ENCODE measurements at regions not wholly inside any gene's neighbourhood (a gene's known extent, or its start where the extent isn't known, plus 50 kb on each side); places are given as distances from the start of the nearest gene placed in this dataset.

DNA sequence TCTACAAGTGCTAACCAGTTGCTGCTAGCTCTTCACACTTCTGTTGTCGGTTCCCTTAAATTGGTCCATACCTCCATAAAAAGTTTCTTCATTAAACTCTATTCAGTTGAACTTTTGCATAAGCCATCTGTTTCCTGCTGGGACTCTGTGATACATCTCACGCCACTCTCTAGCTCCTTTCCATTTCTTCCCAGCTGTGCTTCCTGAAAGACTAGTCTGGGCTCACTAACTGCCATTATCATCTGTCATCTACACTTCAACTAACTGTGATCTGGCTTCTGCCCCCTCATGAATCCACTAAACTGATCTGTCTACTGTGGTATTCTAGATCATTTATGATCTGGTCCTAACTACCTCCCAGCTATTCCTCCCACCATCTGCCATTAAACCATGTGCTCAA lies 78.3 kb downstream of the ELAPOR2 start (continued):
- TF ChIP-seq ZFX (IDR thresholded peaks at IDR 0.05) = no peak
- no peak for TF ChIP-seq SIN3A (IDR thresholded peaks at IDR 0.05; ENCODE audit: low read depth)
- TF ChIP-seq ZNF274 (IDR thresholded peaks at IDR 0.05; ENCODE audit: low read depth, low read length) = no peak

DNA sequence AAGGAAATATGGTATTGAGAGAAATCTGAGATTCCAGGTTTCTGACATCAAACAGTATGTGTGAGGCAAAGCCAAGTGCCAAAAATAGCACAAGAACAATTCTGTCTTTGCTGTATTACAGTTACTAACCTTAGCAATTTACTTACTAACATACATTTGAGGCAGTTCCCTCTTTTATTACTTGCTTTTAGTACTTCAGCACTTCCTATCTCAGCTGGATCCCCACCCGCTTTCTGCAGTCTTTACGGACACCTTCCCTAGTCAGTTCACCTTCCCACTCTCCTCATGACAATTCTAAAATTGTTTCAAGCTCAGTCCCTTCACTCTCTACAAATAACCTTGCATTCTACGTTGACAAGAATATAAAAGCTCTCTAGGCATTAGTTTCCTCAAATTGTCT lies 79.2 kb downstream of the ELAPOR2 start:
- RAD21 ChIA-PET (ENCODE audit: low non-redundant PET in 1 of 2, low total read pairs in 2 of 2, uncharacterized antibody in 2 of 2, unreplicated experiment in 2 of 2) = no interaction called here
- H2AFZ ChIP-seq (ENCODE audit: low read depth, low read length, poor library complexity, severe bottlenecking) = no peak overlapping the region
- H3K9me2 ChIP-seq (ENCODE audit: insufficient read depth) = no peaks in the 10 kb centered on the region
- H3K9ac ChIP-seq (ENCODE audit: low read length) = no peak overlapping the region
- H3K27ac ChIP-seq (ENCODE audit: low read depth, low read length) = no peak overlapping the region
- H3K27me3 ChIP-seq (ENCODE audit: insufficient read depth, low read length) = no peaks in the 10 kb centered on the region
- no peaks in the 10 kb centered on the region for H4K20me1 ChIP-seq (ENCODE audit: insufficient read depth)
- TF ChIP-seq, protein P1, sequence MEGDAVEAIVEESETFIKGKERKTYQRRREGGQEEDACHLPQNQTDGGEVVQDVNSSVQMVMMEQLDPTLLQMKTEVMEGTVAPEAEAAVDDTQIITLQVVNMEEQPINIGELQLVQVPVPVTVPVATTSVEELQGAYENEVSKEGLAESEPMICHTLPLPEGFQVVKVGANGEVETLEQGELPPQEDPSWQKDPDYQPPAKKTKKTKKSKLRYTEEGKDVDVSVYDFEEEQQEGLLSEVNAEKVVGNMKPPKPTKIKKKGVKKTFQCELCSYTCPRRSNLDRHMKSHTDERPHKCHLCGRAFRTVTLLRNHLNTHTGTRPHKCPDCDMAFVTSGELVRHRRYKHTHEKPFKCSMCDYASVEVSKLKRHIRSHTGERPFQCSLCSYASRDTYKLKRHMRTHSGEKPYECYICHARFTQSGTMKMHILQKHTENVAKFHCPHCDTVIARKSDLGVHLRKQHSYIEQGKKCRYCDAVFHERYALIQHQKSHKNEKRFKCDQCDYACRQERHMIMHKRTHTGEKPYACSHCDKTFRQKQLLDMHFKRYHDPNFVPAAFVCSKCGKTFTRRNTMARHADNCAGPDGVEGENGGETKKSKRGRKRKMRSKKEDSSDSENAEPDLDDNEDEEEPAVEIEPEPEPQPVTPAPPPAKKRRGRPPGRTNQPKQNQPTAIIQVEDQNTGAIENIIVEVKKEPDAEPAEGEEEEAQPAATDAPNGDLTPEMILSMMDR (IDR thresholded peaks at IDR 0.05 in 2 of 3, conservative IDR thresholded peaks at IDR 0.05 in 1 of 3; ENCODE audit: borderline replicate concordance in 1 of 3, insufficient read depth in 1 of 3, low read depth in 2 of 3, low read length in 2 of 3) = no peak
- TF ChIP-seq TCF7L2 (IDR thresholded peaks at IDR 0.05; ENCODE audit: borderline replicate concordance, extremely low read depth, insufficient read depth, insufficient read length) (no peak), SRF (IDR thresholded peaks at IDR 0.05; ENCODE audit: low read depth) (no peak), FOSL1 (IDR thresholded peaks at IDR 0.05; ENCODE audit: low read depth) (no peak), CBX3 (IDR thresholded peaks at IDR 0.05; ENCODE audit: low read depth) (no peak)
- TF ChIP-seq, protein P2, sequence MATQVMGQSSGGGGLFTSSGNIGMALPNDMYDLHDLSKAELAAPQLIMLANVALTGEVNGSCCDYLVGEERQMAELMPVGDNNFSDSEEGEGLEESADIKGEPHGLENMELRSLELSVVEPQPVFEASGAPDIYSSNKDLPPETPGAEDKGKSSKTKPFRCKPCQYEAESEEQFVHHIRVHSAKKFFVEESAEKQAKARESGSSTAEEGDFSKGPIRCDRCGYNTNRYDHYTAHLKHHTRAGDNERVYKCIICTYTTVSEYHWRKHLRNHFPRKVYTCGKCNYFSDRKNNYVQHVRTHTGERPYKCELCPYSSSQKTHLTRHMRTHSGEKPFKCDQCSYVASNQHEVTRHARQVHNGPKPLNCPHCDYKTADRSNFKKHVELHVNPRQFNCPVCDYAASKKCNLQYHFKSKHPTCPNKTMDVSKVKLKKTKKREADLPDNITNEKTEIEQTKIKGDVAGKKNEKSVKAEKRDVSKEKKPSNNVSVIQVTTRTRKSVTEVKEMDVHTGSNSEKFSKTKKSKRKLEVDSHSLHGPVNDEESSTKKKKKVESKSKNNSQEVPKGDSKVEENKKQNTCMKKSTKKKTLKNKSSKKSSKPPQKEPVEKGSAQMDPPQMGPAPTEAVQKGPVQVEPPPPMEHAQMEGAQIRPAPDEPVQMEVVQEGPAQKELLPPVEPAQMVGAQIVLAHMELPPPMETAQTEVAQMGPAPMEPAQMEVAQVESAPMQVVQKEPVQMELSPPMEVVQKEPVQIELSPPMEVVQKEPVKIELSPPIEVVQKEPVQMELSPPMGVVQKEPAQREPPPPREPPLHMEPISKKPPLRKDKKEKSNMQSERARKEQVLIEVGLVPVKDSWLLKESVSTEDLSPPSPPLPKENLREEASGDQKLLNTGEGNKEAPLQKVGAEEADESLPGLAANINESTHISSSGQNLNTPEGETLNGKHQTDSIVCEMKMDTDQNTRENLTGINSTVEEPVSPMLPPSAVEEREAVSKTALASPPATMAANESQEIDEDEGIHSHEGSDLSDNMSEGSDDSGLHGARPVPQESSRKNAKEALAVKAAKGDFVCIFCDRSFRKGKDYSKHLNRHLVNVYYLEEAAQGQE (IDR thresholded peaks at IDR 0.05; ENCODE audit: low read depth) = no peak
- TF ChIP-seq, protein P3, sequence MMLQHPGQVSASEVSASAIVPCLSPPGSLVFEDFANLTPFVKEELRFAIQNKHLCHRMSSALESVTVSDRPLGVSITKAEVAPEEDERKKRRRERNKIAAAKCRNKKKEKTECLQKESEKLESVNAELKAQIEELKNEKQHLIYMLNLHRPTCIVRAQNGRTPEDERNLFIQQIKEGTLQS (IDR thresholded peaks at IDR 0.05) = no peak
- H3K36me3 ChIP-seq (ENCODE audit: control insufficient read depth in 1 of 2, insufficient read depth in 2 of 2, low read length in 2 of 2) = no peaks in the 10 kb centered on the region
- no peak for DNase-seq (ENCODE audit: low read depth, low spot score)
- no peak overlapping the region for H3K4me2 ChIP-seq (ENCODE audit: low read length)
- intact Hi-C loops (cut with micrococcal nuclease) = no loop called here
- no TSS peak for BruUV-seq (replicated peaks)
- no peak for ATAC-seq
- no peak overlapping the region for H3K4me3 ChIP-seq (replicated peaks in 1 of 2; ENCODE audit: low read depth in 1 of 2, low read length in 2 of 2)
- POLR2A ChIA-PET = no interaction called here
- H3K79me2 ChIP-seq (ENCODE audit: insufficient read depth, low read length) = no peaks in the 10 kb centered on the region; the same call in 1 of the 2 replicates
- CTCF ChIA-PET = no interaction called here
- H3K4me1 ChIP-seq (ENCODE audit: control insufficient read depth in 1 of 2, insufficient read depth in 2 of 2, low read length in 2 of 2) = no peaks in the 10 kb centered on the region
- H3K9me3 ChIP-seq (ENCODE audit: control insufficient read depth in 1 of 2, insufficient read depth in 1 of 2, low read depth in 1 of 2, low read length in 2 of 2) = no peaks in the 10 kb centered on the region

Data from HCT116 (cell line).